ENCODE measurements at regions not wholly inside any gene's neighbourhood (a gene's known extent, or its start where the extent isn't known, plus 50 kb on each side); places are given as distances from the start of the nearest gene placed in this dataset.

GRCh38 chr15:87454860-87455259 is 801.7 kb downstream of the NTRK3 start:
- no peak for DNase-seq

- DNase-seq, result no peak
These were observed 806.2 kb downstream of the NTRK3 start for GRCh38 chr15:87450314-87450713.

DNA sequence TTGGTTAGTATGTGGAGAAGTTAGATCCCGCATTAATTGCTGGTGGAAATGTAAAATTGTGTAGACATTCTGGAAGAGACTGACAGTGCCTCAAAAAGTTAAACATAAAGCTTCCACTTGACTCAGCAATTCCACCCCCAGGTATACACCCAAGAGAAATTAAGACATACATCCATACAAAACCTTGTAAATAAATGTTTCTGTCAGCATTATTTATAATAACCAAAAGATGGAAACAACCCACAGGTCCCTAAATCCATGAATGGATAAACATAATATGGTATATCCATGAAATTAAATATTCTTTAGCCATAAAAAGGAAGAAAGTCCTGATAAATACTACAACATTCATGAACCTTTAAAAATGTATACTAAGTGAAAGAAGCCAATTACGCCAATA is 817.4 kb downstream of the NTRK3 start:
- no peak for DNase-seq

GRCh38 chr15:87433871-87434270 is 822.7 kb downstream of the NTRK3 start:
- DNase-seq, result no peak

- no peak for DNase-seq
These were observed 826.8 kb downstream of the NTRK3 start for GRCh38 chr15:87429754-87430153.

- DNase-seq, result no peak
These were observed 836.5 kb downstream of the NTRK3 start for GRCh38 chr15:87420017-87420416.

DNA sequence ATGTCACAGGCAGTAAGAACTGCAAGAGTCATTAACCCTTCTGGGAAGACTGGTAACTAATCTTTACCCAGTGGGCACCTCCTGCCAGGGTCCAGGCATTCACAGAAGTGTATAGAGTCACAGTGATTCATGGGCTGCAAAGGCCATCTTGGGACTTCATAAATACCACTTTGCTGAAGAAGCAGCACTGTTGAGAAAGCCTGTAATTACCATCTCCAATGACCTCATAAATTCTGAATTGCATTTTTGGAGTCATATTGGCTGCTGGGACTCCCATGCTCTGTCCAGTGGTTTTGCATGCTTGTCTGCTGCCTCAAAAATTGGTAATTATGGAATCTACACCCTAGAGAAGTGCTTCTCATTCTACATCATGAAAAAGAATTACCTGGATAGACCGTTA is 837.2 kb downstream of the NTRK3 start:
- DNase-seq, result no peak

- DNase-seq, result no peak
These were observed 839.8 kb downstream of the NTRK3 start for GRCh38 chr15:87416591-87417257.

- no peak for DNase-seq
These were observed 847.6 kb downstream of the NTRK3 start for GRCh38 chr15:87408902-87409301.

- DNase-seq, result no peak
These were observed 852.6 kb downstream of the NTRK3 start for GRCh38 chr15:87403973-87404372.

GRCh38 chr15:87401973-87402372 is 854.6 kb downstream of the NTRK3 start:
- no peak for DNase-seq

GRCh38 chr15:87394676-87395075 is 861.9 kb downstream of the NTRK3 start:
- no peak for DNase-seq

GRCh38 chr15:87387766-87388165 is 868.8 kb downstream of the NTRK3 start:
- DNase-seq, result no peak

- DNase-seq, result no peak
These were observed 882.2 kb downstream of the NTRK3 start for GRCh38 chr15:87374339-87374738.

- no peak for DNase-seq
These were observed 887.3 kb downstream of the NTRK3 start for GRCh38 chr15:87369269-87369668.

DNA sequence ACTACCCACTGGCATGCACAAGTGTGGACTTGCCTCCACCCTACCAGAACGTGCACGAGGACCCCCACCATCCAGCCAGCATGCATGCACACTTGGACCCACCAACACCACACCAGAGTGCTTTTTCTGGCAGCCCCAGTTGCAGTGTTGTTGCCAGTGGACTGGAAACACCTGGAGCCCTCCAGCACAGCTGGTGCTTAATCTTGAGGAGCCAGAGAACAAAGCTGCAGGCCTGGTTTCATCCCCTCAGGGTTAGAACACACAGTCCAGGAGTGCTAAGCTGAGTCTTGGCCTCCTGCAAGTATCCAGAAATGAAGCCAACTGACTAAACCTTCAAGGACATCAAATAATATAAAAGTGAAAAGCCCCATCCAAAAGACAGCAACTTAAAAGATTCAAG is 888.0 kb downstream of the NTRK3 start:
- no peak for DNase-seq

DNA sequence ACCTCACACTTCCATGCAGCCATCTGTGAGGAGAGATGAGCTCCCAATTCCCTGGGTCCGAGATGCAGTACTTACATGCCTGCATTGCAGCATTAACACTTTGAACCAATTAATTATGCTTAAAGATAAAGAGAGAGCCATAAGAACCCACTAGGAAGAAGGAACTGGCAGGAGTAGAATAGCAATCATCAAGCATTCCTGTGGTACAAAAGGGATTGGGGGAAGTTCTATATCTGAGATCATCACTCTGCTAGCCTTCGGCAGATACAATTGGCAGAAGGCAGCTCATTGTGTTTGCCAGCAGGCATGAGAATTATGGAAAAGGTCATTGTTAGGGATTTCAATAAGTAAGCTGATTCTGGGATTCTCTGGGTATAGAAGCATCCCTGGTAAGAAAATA is 891.4 kb downstream of the NTRK3 start:
- no peak for DNase-seq

GRCh38 chr15:87362531-87362930 is 894.0 kb downstream of the NTRK3 start:
- DNase-seq, result no peak

DNA sequence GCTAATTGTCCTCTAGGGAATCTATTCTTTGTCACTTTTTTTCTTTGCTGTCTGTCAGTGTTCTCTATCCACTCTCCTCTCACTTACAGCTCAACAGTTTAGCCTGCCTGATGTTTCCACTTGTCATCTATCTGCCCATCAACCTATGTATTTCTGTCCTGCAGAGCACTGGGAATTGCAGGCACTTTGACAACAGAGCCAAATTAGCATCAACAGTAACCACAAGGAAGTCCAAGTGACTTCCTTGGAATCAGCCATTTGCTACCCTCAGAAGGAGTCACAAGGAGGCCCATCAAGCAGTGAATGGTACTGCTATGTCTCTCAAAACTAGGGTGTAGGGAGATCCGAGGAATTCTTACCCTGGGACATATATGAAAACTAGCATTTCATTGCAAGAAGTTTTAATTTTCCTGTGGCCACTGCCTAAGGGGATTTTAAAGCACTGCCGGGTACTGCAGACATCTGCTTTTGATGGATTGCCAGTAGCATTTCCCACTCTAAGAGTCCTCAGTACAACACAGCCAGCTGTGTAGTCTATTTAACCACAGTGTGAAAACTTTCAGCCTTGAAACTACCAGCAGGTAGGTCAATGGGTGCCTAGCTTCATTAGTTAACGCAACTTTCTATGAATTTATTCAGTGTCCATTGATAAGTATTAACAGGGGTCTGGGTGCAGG is 898.8 kb downstream of the NTRK3 start:
- DNase-seq, result no peak

GRCh38 chr15:87355946-87356345 is 900.6 kb downstream of the NTRK3 start:
- no peak for DNase-seq

DNA sequence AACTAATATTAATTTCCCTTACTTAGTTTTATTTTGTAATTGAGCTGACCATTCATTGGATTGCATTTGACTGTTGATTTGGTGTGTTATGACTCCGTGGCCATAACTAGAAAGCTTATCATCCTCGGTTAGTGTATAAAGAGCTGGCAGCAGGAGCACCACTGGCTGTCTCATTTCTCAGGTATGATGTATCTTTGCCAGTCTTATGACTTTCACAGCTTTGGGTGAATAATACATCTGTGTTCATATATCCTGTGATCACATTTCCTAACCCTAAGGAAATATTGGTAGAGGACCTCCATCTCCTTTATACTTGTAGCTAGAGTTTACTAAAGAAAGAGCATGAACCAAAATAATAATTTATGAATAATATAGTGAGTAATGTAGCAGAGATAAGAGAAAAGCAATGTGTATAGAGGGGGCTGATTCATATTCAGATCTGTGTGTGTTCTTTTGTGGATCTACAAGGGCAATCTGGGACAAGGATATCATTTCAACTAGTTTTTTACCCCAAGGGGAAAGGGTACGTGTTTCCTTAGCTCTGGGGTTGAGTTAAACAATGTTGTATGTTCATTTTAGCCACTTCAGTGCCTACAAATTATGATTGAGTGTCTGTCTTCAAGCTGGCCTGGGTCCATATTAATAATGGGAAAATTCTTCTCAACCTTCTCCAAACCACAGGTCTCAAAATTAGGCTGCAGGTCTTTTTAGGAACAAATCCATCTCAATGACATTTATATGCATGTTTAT is 901.7 kb downstream of the NTRK3 start:
- no peak for DNase-seq

DNA sequence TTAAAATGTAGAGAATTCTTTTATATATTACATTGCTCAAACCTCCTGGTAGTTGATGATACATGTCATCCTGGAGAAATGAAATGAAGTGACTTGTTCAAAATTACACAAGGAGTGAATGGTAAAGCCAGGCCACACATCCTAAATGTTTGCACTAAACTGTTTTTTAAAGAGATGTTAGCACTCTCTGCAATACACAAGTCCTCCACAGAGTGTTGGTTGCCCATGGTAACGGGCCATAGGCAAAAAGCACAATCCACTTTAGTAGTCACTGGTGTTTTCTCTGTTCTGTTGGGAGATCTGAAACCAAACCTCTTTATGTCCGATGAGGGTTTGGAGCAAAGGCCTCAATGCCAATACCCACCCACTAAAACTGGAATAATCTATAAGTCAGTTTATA is 907.4 kb downstream of the NTRK3 start:
- DNase-seq, result no peak

DNA sequence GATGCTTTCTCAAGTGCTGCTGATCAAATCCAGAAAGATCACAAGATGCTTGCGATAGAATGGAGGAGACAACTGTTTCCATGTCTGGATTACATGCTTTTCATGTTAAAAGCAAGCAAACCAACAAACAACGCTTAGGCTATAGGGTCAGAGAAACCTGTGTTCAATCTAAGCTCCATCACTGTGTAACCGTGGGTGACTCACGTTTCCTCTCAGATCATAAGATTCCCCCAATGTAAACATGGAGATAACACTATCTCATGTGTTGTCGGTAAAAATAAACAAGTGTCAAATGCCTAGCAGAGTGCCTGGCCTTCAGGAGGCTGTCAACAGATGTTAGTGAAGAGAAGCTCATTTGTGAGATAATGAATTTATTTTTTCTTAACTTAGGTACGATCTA is 907.8 kb downstream of the NTRK3 start:
- no peak for DNase-seq

DNA sequence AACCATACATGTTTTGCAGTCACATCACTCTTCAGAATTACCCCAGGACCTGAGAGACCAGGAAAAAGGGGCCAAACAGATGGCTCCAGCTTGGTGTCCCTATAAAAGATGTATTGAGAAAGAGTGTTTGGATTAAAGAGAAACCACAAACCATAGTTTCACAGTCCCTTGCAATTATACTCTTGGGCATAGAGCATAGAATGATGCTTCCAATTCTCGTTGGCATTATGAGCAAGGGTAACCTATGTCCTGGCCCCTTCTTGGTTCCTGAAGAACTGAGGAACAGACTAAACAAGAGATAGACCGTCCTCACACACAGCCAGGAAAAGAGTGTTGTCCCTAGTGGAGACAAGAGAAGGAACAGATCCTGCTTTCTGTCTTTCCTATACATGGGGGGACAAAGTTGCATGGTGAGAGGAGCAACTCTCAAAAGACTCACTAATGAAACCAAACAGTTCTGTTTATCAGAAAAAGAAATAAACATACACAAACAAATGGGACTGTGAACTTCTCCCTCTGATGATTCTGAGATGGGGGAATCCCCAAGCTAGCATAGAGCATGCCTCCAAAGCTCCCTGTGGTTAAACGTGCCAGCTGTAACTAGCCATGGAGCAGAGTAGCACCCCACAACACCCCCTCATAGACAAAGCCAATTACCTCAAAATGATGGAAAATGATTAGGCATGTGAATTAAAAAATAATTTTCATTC is 908.6 kb downstream of the NTRK3 start:
- no peak for DNase-seq

Measured in stimulated activated naive CD4-positive, alpha-beta T cell (primary cell).